ENCODE measurements at regions not wholly inside any gene's neighbourhood (a gene's known extent, or its start where the extent isn't known, plus 50 kb on each side); places are given as distances from the start of the nearest gene placed in this dataset.

GRCh38 chrX:104450316-104450715, 115.7 kb upstream of the IL1RAPL2 start:
- Histone ChIP-seq H2AK9ac (replicated peaks; ENCODE audit: low read depth, low read length, poor library complexity) (no peak overlapping the region), H4K91ac (ENCODE audit: insufficient read depth, low read depth, low read length) (no peak overlapping the region), H3K4me2 (ENCODE audit: low read depth, low read length) (no peak overlapping the region), H2BK120ac (ENCODE audit: low read depth, low read length) (no peak overlapping the region), H4K5ac (ENCODE audit: low read depth, low read length) (no peak overlapping the region), H3K4ac (ENCODE audit: low read depth, low read length) (no peak overlapping the region), H3K14ac (replicated peaks; ENCODE audit: low read depth, low read length) (no peak overlapping the region), H3K27ac (ENCODE audit: insufficient read depth, low read length) (no peak overlapping the region), H3K27me3 (ENCODE audit: control insufficient read depth, insufficient read depth, low read length) (peaks cover 17% of the 10 kb centered on the region), H3K4me3 (ENCODE audit: insufficient read depth, low read depth, low read length) (no peak overlapping the region), H2AFZ (replicated peaks; ENCODE audit: low read length, poor library complexity) (no peak overlapping the region), H3K18ac (ENCODE audit: low read depth, low read length) (no peak overlapping the region), H3K9ac (ENCODE audit: low read depth, low read length) (no peak overlapping the region), H3K79me1 (ENCODE audit: low read depth in 1 of 2, low read length in 2 of 2) (no peaks in the 10 kb centered on the region), H2BK5ac (ENCODE audit: low read depth, low read length, poor library complexity, severe bottlenecking) (no peak overlapping the region), H3K56ac (ENCODE audit: extremely low read depth, insufficient read depth, low read length) (no peak overlapping the region), H3K9me3 (ENCODE audit: control insufficient read depth, insufficient read depth, low read length) (no peaks in the 10 kb centered on the region; the same call in 1 of the 2 replicates), H3K4me1 (ENCODE audit: control insufficient read depth, insufficient read depth, low read length) (no peaks in the 10 kb centered on the region), H2BK15ac (ENCODE audit: low read depth, low read length) (no peak overlapping the region), H4K20me1 (ENCODE audit: insufficient read depth, low read length) (no peaks in the 10 kb centered on the region), H2AK5ac (ENCODE audit: low read depth, low read length) (no peak overlapping the region), H3K9me1 (ENCODE audit: insufficient read depth, low read length) (no peaks in the 10 kb centered on the region), H3K23ac (ENCODE audit: low read depth, low read length) (no peak overlapping the region), H2BK20ac (ENCODE audit: low read depth, low read length) (no peak overlapping the region), H4K8ac (ENCODE audit: low read depth in 2 of 2, low read length in 2 of 2) (no peak overlapping the region), H3K36me3 (ENCODE audit: control insufficient read depth, insufficient read depth, low read length) (no peaks in the 10 kb centered on the region)
- dilution Hi-C loops (cut with HindIII; ENCODE audit: low sequenced_read_pairs, unreplicated experiment) (no loop called here), in situ Hi-C loops (cut with MboI; ENCODE audit: low sequenced_read_pairs) (no loop called here), intact Hi-C loops (cut with micrococcal nuclease) (no loop called here)
- DNase-seq (no peak), ATAC-seq (ENCODE audit: low read depth) (no peak)
- TF ChIP-seq MAFK (IDR thresholded peaks at IDR 0.05; ENCODE audit: low read depth, low read length) (no peak), ELK1 (IDR thresholded peaks at IDR 0.05; ENCODE audit: borderline replicate concordance, low read depth, low read length) (no peak), USF2 (IDR thresholded peaks at IDR 0.05; ENCODE audit: low read depth, low read length) (no peak), RAD21 (IDR thresholded peaks at IDR 0.05; ENCODE audit: low read length) (no peak), NFE2L2 (IDR thresholded peaks at IDR 0.05; ENCODE audit: low read depth, low read length) (no peak), CEBPB (IDR thresholded peaks at IDR 0.05; ENCODE audit: low read depth, low read length) (no peak), POLR2A (IDR thresholded peaks at IDR 0.05; ENCODE audit: low read depth, low read length) (no peak), SMC3 (IDR thresholded peaks at IDR 0.05; ENCODE audit: low read depth, low read length) (no peak)
- ChIA-PET POLR2A (ENCODE audit: unreplicated experiment) (no interaction called here), CTCF (no interaction called here)
- no CpG with 5 or more reads among the region's 1 CpG for WGBS, 2 experiments (ENCODE audit: extremely low coverage in 2 of 2, insufficient read length in 1 of 2)
- no TSS peak for BruUV-seq (replicated peaks)

All from IMR-90 (cell line).